ENCODE measurements at regions not wholly inside any gene's neighbourhood (a gene's known extent, or its start where the extent isn't known, plus 50 kb on each side); places are given as distances from the start of the nearest gene placed in this dataset.

- no peak for DNase-seq (ENCODE audit: low read depth, low spot score)
Observed at GRCh38 chr10:49243610-49244283, 55.2 kb upstream of the C10orf71 start.

- DNase-seq (ENCODE audit: low read depth, low spot score), result peak; percentile 27
Observed at GRCh38 chr10:49243139-49243538, 54.9 kb upstream of the TMEM273 start.

GRCh38 chr10:49242604-49243003, 54.4 kb upstream of the TMEM273 start:
- DNase-seq (ENCODE audit: low read depth, low spot score), result no peak

GRCh38 chr10:49241385-49241784, 53.2 kb upstream of the TMEM273 start:
- no peak for DNase-seq (ENCODE audit: low read depth, low spot score)

GRCh38 chr10:49240946-49241345, 52.8 kb upstream of the TMEM273 start:
- DNase-seq (ENCODE audit: low read depth, low spot score), result no peak
